Ascending aorta (tissue), 2 donors: ENCODE measurements at regions not wholly inside any gene's neighbourhood (a gene's known extent, or its start where the extent isn't known, plus 50 kb on each side); places are given as distances from the start of the nearest gene placed in this dataset.

Experiments
- DNase-seq, 2 donors: peaks; one replicate each; pipeline ENCODE4 v3.0.0-alpha.2; 2019; ENCODE audit warnings: low spot score in 2 of 2
- H3K27ac ChIP-seq, 2 donors: fragments of 200-600 bp; sonication (generic); one replicate each; pipeline ENCODE4 v1.5.1; 2016 to 2017; ENCODE audit warnings: mild to moderate bottlenecking in 1 of 2
- H3K27me3 ChIP-seq: fragments of 200-600 bp; sonication (generic); one replicate; pipeline ENCODE4 v1.5.1; 2017
- H3K36me3 ChIP-seq, 2 donors: fragments of 200-600 bp; sonication (generic); one replicate each; pipeline ENCODE4 v1.5.1; 2016
- H3K4me1 ChIP-seq, 2 donors: fragments of 200-600 bp; sonication (generic); one replicate each; pipeline ENCODE4 v1.5.1; 2016 to 2017; ENCODE audit warnings: mild to moderate bottlenecking in 1 of 2
- H3K4me3 ChIP-seq, 2 donors: fragments of 200-600 bp; sonication (generic); one replicate each; pipeline ENCODE4 v1.5.1; 2016 to 2017; ENCODE audit warnings: mild to moderate bottlenecking in 1 of 2
- H3K9me3 ChIP-seq, 2 donors: fragments of 200-600 bp; sonication (generic); one replicate each; pipeline ENCODE4 v1.5.1; 2016
- intact Hi-C: fragments of 100-400 bp; cut with DNase I; formaldehyde crosslinking; loops from one replicate; pipeline ENCODE4 v1.15.1; 2023
- TF ChIP-seq, protein P1 (sequence below), 3 experiments: fragments of 200-600 bp in 2 of 3; fragments of 450-650 bp in 1 of 3; sonication (generic) in 2 of 3; IDR thresholded peaks; one replicate each; pipeline ENCODE4 v1.5.1; 2016 to 2019; ENCODE audit warnings: antibody characterized with exemption in 3 of 3, mild to moderate bottlenecking in 1 of 3, moderate library complexity in 1 of 3

GRCh38 chr1:195574511-195574910 is 1033.7 kb downstream of the KCNT2 start:
- intact Hi-C loops: no loop called here
- TF ChIP-seq, protein P1, sequence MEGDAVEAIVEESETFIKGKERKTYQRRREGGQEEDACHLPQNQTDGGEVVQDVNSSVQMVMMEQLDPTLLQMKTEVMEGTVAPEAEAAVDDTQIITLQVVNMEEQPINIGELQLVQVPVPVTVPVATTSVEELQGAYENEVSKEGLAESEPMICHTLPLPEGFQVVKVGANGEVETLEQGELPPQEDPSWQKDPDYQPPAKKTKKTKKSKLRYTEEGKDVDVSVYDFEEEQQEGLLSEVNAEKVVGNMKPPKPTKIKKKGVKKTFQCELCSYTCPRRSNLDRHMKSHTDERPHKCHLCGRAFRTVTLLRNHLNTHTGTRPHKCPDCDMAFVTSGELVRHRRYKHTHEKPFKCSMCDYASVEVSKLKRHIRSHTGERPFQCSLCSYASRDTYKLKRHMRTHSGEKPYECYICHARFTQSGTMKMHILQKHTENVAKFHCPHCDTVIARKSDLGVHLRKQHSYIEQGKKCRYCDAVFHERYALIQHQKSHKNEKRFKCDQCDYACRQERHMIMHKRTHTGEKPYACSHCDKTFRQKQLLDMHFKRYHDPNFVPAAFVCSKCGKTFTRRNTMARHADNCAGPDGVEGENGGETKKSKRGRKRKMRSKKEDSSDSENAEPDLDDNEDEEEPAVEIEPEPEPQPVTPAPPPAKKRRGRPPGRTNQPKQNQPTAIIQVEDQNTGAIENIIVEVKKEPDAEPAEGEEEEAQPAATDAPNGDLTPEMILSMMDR (IDR thresholded peaks at IDR 0.05): no peak

DNA sequence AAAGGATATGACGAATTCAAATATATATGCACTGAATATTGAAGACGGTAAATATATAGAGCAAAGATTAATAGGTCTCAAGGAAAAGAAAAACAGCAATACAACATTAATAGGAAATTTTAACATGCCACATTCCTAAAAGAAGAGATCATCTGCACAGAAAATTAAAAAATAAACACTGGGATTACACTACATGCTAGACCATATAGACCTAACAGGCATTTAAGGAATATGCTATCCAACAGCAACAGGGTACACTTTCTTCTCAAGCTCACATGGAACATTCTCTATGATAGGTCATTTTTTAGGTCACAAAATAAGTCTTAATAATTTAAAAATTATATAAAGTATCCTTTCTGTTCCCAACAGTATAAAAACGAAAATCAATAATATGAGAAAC is 1038.3 kb downstream of the KCNT2 start:
- Histone ChIP-seq H3K36me3 (no peaks in the 10 kb centered on the region), H3K4me3 (no peak overlapping the region), H3K9me3 (no peaks in the 10 kb centered on the region), H3K27me3 (no peaks in the 10 kb centered on the region), H3K4me1 (no peaks in the 10 kb centered on the region), H3K27ac (no peak overlapping the region)
- intact Hi-C loops: no loop called here
- TF ChIP-seq, protein P1 (IDR thresholded peaks at IDR 0.05): no peak
- no peak for DNase-seq

More at GRCh38 chr1:195574511-195574910, 1033.7 kb downstream of the KCNT2 start:
- Histone ChIP-seq H3K4me3 (no peak overlapping the region), H3K4me1 (no peaks in the 10 kb centered on the region), H3K9me3 (no peaks in the 10 kb centered on the region), H3K27me3 (no peaks in the 10 kb centered on the region), H3K36me3 (no peaks in the 10 kb centered on the region), H3K27ac (no peak overlapping the region)
- no peak for DNase-seq

- TF ChIP-seq, protein P1 (IDR thresholded peaks at IDR 0.05): no peak
- H3K27me3 ChIP-seq: no peaks in the 10 kb centered on the region
- no peak for DNase-seq
- H3K27ac ChIP-seq: no peak overlapping the region
- H3K4me1 ChIP-seq: no peaks in the 10 kb centered on the region
- no peaks in the 10 kb centered on the region for H3K36me3 ChIP-seq
- no peak overlapping the region for H3K4me3 ChIP-seq
- H3K9me3 ChIP-seq: no peaks in the 10 kb centered on the region
- intact Hi-C loops: no loop called here
Measured at GRCh38 chr1:195568389-195568788, 1039.9 kb downstream of the KCNT2 start.

DNA sequence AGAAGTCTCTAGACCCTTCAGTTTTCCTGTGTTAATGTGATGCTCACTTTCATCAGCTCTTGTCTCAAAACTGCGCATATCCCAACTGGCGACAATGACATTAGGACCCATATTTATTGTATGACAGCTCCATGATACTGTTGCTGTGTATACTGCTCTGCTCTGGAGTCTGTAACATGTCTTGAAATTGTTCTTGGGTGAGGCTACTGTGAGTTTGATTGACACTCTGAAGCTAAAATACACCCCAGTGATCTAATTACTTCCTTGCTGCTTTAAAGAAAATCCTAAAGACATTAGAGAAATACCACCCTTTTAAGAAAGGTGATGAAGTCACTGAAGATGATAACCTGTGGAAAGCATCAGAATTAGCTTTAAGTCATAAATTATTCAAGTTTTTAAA is 1046.2 kb downstream of the KCNT2 start:
- Histone ChIP-seq H3K9me3 (no peaks in the 10 kb centered on the region), H3K27me3 (no peaks in the 10 kb centered on the region), H3K27ac (no peak overlapping the region), H3K4me3 (no peak overlapping the region), H3K4me1 (no peaks in the 10 kb centered on the region), H3K36me3 (no peaks in the 10 kb centered on the region)
- no peak for DNase-seq
- intact Hi-C loops: no loop called here
- TF ChIP-seq, protein P1 (IDR thresholded peaks at IDR 0.05): no peak

DNA sequence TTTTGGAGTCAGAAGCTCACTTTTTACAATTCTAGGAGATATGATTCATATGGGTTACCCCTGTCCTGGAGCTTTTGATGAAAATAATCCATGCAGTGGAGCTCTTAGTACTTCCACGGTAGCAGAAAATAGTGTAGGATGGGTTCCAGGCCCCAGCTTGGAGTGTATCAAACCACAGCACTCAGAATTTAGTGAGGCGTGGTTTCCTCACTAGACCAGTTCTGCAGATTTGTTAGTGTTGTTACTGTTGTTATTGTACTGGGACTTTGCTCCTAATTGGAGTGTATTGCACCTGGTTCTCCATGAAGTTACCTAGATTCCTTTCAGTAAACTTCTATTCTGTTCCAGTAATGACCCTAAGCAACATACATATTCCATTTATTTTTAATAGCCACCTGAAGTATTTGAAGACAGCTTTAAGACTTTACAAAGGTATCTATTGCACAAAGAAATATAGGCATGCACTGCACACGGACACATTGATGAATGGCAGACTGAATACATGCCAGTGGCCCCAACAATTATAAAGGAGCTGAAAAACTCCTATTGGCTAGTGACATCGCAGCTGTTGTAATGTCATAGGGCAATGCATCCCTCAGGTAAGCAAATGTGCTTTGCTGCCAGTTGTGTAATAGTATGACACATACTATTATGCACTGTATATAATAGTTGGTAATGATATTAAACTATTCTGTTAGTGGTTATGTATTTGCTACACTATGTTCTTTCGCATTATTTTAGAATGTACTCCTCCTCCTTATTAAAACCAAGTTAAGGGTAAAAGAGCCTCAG is 1058.0 kb downstream of the KCNT2 start:
- intact Hi-C loops: no loop called here
- H3K4me3 ChIP-seq: no peak overlapping the region
- no peaks in the 10 kb centered on the region for H3K36me3 ChIP-seq
- no peaks in the 10 kb centered on the region for H3K4me1 ChIP-seq
- H3K27ac ChIP-seq: no peak overlapping the region
- DNase-seq: no peak
- H3K9me3 ChIP-seq: no peaks in the 10 kb centered on the region
- TF ChIP-seq, protein P1 (IDR thresholded peaks at IDR 0.05): no peak
- H3K27me3 ChIP-seq: no peaks in the 10 kb centered on the region
